GM18858 (cell line): ENCODE measurements at regions not wholly inside any gene's neighbourhood (a gene's known extent, or its start where the extent isn't known, plus 50 kb on each side); places are given as distances from the start of the nearest gene placed in this dataset.
"Not testable (repeated sequence)": the region's sequence is repeated elsewhere in the genome, so short reads cannot be mapped to it uniquely, and the experiment has no call there.

Source experiments
- ATAC-seq: cut with Tn5 transposase; IDR thresholded peaks from one replicate; pipeline ENCODE4 v1.9.1; 2021; ENCODE audit not compliant: unreplicated experiment

GRCh38 chr12:28023156-28023887 is 50.8 kb upstream of the PTHLH start:
- no peak for ATAC-seq

GRCh38 chr12:28024231-28024995 is 51.9 kb upstream of the PTHLH start:
- ATAC-seq, result no peak

GRCh38 chr12:28025821-28026505 is 53.4 kb upstream of the PTHLH start:
- ATAC-seq, result no peak

- no peak for ATAC-seq
Measured at GRCh38 chr12:28026701-28027100, 54.2 kb upstream of the PTHLH start.

- no peak for ATAC-seq
Measured at GRCh38 chr12:28027328-28027727, 54.8 kb upstream of the PTHLH start.

- no peak for ATAC-seq
Measured at GRCh38 chr12:28027947-28028724, 55.6 kb upstream of the PTHLH start.

GRCh38 chr12:28032811-28033537 is 60.4 kb upstream of the PTHLH start:
- ATAC-seq, result no peak

- no peak for ATAC-seq
Measured at GRCh38 chr12:28033538-28033915, 61.0 kb upstream of the PTHLH start.

- ATAC-seq, result no peak
Measured at GRCh38 chr12:28034271-28034670, 61.7 kb upstream of the PTHLH start.

- no peak for ATAC-seq
Measured at GRCh38 chr12:28035500-28035899, 63.0 kb upstream of the PTHLH start.

GRCh38 chr12:28036940-28037339 is 64.4 kb upstream of the PTHLH start:
- no peak for ATAC-seq

- no peak for ATAC-seq
Measured at GRCh38 chr12:28040246-28040645, 67.7 kb upstream of the PTHLH start.

GRCh38 chr12:28046600-28046999 is 74.1 kb upstream of the PTHLH start:
- not testable (repeated sequence) for ATAC-seq

GRCh38 chr12:28050606-28051005 is 78.1 kb upstream of the PTHLH start:
- ATAC-seq, result no peak

- no peak for ATAC-seq
Measured at GRCh38 chr12:28051516-28052354, 79.2 kb upstream of the PTHLH start.

- no peak for ATAC-seq
Measured at GRCh38 chr12:28053564-28053963, 81.0 kb upstream of the PTHLH start.

- ATAC-seq, result no peak
Measured at GRCh38 chr12:28054583-28054982, 82.0 kb upstream of the PTHLH start.

GRCh38 chr12:28057856-28058615 is 85.5 kb upstream of the PTHLH start:
- ATAC-seq, result no peak

GRCh38 chr12:28059220-28059619 is 86.7 kb upstream of the PTHLH start:
- ATAC-seq, result no peak
